ENCODE measurements at regions not wholly inside any gene's neighbourhood (a gene's known extent, or its start where the extent isn't known, plus 50 kb on each side); places are given as distances from the start of the nearest gene placed in this dataset.

- CTCF ChIA-PET (ENCODE audit: low intra/inter-chr PET ratio, low total read pairs), result no interaction called here
Measured at GRCh38 chr16:82419332-82419731, 207.4 kb upstream of the CDH13 start.

More at GRCh38 chr16:82419332-82419731, 207.4 kb upstream of the CDH13 start:
- DNase-seq (ENCODE audit: low spot score), result no peak
- no peak overlapping the region for H3K4me2 ChIP-seq (ENCODE audit: low read depth, low read length)
- WGBS (ENCODE audit: low lambda C conversion rate), result 12% methylated on average over 5 of the region's 5 CpGs
- intact Hi-C loops (cut with micrococcal nuclease; ENCODE audit: unreplicated experiment) (no loop called here), in situ Hi-C loops (cut with HindIII; ENCODE audit: extremely low pct_ligation_motif_present, low pct_unique_long_range_greater_than_20kb) (no loop called here)
- no peak for FAIRE-seq
- no peak for ATAC-seq
- no peaks in the 10 kb centered on the region for H3K4me1 ChIP-seq (ENCODE audit: insufficient read depth, low read length)
- no peaks in the 10 kb centered on the region for H3K79me2 ChIP-seq (ENCODE audit: insufficient read depth, low read length)
- TF ChIP-seq CREB1 (IDR thresholded peaks at IDR 0.05), result peak; percentile 77
- no peak for TF ChIP-seq CREB1 (CRISPR knock-in tag; IDR thresholded peaks at IDR 0.05)
- TF ChIP-seq ZNF609 (CRISPR knock-in tag; IDR thresholded peaks at IDR 0.05; ENCODE audit: borderline replicate concordance), result no peak
- no peak overlapping the region for H2AFZ ChIP-seq (ENCODE audit: low read length)
- no TSS peak for BruUV-seq (replicated peaks)
- POLR2A ChIA-PET, result no interaction called here
- H4K20me1 ChIP-seq (ENCODE audit: insufficient read depth, low read length), result no peaks in the 10 kb centered on the region
- peaks cover 0 to 1% of the 10 kb centered on the region in 2 experiments; a peak in 1 of 5 replicates for H3K27me3 ChIP-seq (ENCODE audit: control insufficient read depth in 1 of 2, insufficient read depth in 2 of 2, low read length in 2 of 2)
- H3K27ac ChIP-seq (ENCODE audit: extremely low read length, insufficient read depth, low read length), result no peak overlapping the region
- H3K4me3 ChIP-seq (replicated peaks in 1 of 3; ENCODE audit: insufficient read depth in 1 of 3, low read depth in 2 of 3, low read length in 3 of 3), result no peak overlapping the region
- no peaks in the 10 kb centered on the region for H3K9me3 ChIP-seq (ENCODE audit: low read length)
- H3K36me3 ChIP-seq (replicated peaks in 1 of 2; ENCODE audit: control insufficient read depth in 1 of 2, insufficient read depth in 2 of 2, low read length in 2 of 2), result no peaks in the 10 kb centered on the region
- H3K9ac ChIP-seq (ENCODE audit: insufficient read depth, low read depth, low read length), result no peak overlapping the region
